NT2/D1 (cell line): ENCODE measurements at regions not wholly inside any gene's neighbourhood (a gene's known extent, or its start where the extent isn't known, plus 50 kb on each side); places are given as distances from the start of the nearest gene placed in this dataset.

Experiments
- DNase-seq: peaks from one replicate; pipeline ENCODE4 v3.0.0-alpha.2; 2011; ENCODE audit warnings: low read depth, low spot score
- H3K27me3 ChIP-seq: 2 replicates; pipeline ENCODE4 v1.6.0; 2011; ENCODE audit warnings: mild to moderate bottlenecking; ENCODE audit not compliant: insufficient read length, insufficient read depth
- H3K36me3 ChIP-seq: 2 replicates; pipeline ENCODE4 v1.6.1; 2011; ENCODE audit warnings: mild to moderate bottlenecking, low read length, mixed read lengths; ENCODE audit not compliant: insufficient read depth, insufficient read length
- H3K4me1 ChIP-seq: 2 replicates; pipeline ENCODE4 v1.5.1; 2011; ENCODE audit not compliant: insufficient read depth, insufficient read length
- H3K4me3 ChIP-seq: 2 replicates; pipeline ENCODE4 v1.5.1; 2011; ENCODE audit warnings: low read depth; ENCODE audit not compliant: insufficient read length
- H3K9ac ChIP-seq: 2 replicates; pipeline ENCODE4 v1.6.0; 2011; ENCODE audit warnings: low read depth; ENCODE audit not compliant: insufficient read length
- H3K9me3 ChIP-seq: 2 replicates; pipeline ENCODE4 v1.5.1; 2011; ENCODE audit warnings: mild to moderate bottlenecking, low read length; ENCODE audit not compliant: insufficient read depth
- SUZ12 ChIP-seq: IDR thresholded peaks from 2 replicates; pipeline ENCODE4 v1.6.1; 2011; ENCODE audit not compliant: insufficient read length, insufficient read depth; ENCODE audit errors: extremely low read depth
- YY1 ChIP-seq: IDR thresholded peaks from 2 replicates; pipeline ENCODE4 v1.6.1; 2011; ENCODE audit not compliant: insufficient read length, insufficient read depth
- ZNF274 ChIP-seq: IDR thresholded peaks from 2 replicates; pipeline ENCODE4 v1.6.1; 2011; ENCODE audit warnings: mild to moderate bottlenecking, low read depth, low read length

- no peak for TF ChIP-seq ZNF274
- DNase-seq: no peak
- Histone ChIP-seq H3K4me3 (no peak overlapping the region), H3K9ac (no peak overlapping the region), H3K9me3 (no peaks in the 10 kb centered on the region), H3K4me1 (no peaks in the 10 kb centered on the region), H3K27me3 (no peaks in the 10 kb centered on the region), H3K36me3 (no peaks in the 10 kb centered on the region)
These were observed 138.6 kb upstream of the POGK start for GRCh38 chr1:166700696-166701095.

GRCh38 chr1:166701603-166702100 lies 137.6 kb upstream of the POGK start:
- DNase-seq: no peak
- no peaks in the 10 kb centered on the region for H3K4me1 ChIP-seq
- H3K36me3 ChIP-seq: no peaks in the 10 kb centered on the region
- H3K27me3 ChIP-seq: no peaks in the 10 kb centered on the region
- H3K9me3 ChIP-seq: no peaks in the 10 kb centered on the region
- no peak for TF ChIP-seq SUZ12
- no peak for TF ChIP-seq YY1
- no peak overlapping the region for H3K4me3 ChIP-seq
- H3K9ac ChIP-seq: no peak overlapping the region

- no peak for DNase-seq
- Histone ChIP-seq H3K9ac (no peak overlapping the region), H3K4me1 (no peaks in the 10 kb centered on the region), H3K27me3 (no peaks in the 10 kb centered on the region), H3K4me3 (no peak overlapping the region), H3K9me3 (no peaks in the 10 kb centered on the region), H3K36me3 (no peaks in the 10 kb centered on the region)
- TF ChIP-seq ZNF274: no peak
- no peak for TF ChIP-seq SUZ12
- TF ChIP-seq YY1: no peak
These were observed 136.1 kb upstream of the POGK start for GRCh38 chr1:166703141-166703540.

GRCh38 chr1:166703726-166704462 lies 135.4 kb upstream of the POGK start:
- no peaks in the 10 kb centered on the region for H3K4me1 ChIP-seq
- no peak for DNase-seq
- no peaks in the 10 kb centered on the region for H3K36me3 ChIP-seq
- no peaks in the 10 kb centered on the region for H3K9me3 ChIP-seq
- H3K9ac ChIP-seq: no peak overlapping the region
- H3K4me3 ChIP-seq: no peak overlapping the region
- TF ChIP-seq YY1: no peak
- TF ChIP-seq SUZ12: no peak
- no peak for TF ChIP-seq ZNF274
- no peaks in the 10 kb centered on the region for H3K27me3 ChIP-seq

- TF ChIP-seq ZNF274 (no peak), SUZ12 (no peak)
- no peaks in the 10 kb centered on the region for H3K27me3 ChIP-seq
- H3K4me1 ChIP-seq: no peaks in the 10 kb centered on the region
- H3K36me3 ChIP-seq: no peaks in the 10 kb centered on the region
- no peak overlapping the region for H3K9ac ChIP-seq
- no peak overlapping the region for H3K4me3 ChIP-seq
- no peak for DNase-seq
- H3K9me3 ChIP-seq: no peaks in the 10 kb centered on the region
These were observed 133.6 kb upstream of the POGK start for GRCh38 chr1:166705376-166706289.

GRCh38 chr1:166716620-166717019 lies 122.7 kb upstream of the POGK start:
- Histone ChIP-seq H3K9me3 (peaks cover 30% of the 10 kb centered on the region), H3K36me3 (no peaks in the 10 kb centered on the region), H3K9ac (no peak overlapping the region), H3K4me1 (no peaks in the 10 kb centered on the region), H3K4me3 (no peak overlapping the region), H3K27me3 (no peaks in the 10 kb centered on the region)
- TF ChIP-seq ZNF274: no peak
- TF ChIP-seq YY1: no peak
- no peak for TF ChIP-seq SUZ12
- no peak for DNase-seq

GRCh38 chr1:166721145-166721544 lies 118.1 kb upstream of the POGK start:
- no peaks in the 10 kb centered on the region for H3K36me3 ChIP-seq
- DNase-seq: peak; percentile 28
- no peaks in the 10 kb centered on the region for H3K4me1 ChIP-seq
- H3K9me3 ChIP-seq: peaks cover 54% of the 10 kb centered on the region
- TF ChIP-seq ZNF274 (no peak), YY1 (no peak), SUZ12 (no peak)
- no peaks in the 10 kb centered on the region for H3K27me3 ChIP-seq
- H3K9ac ChIP-seq: no peak overlapping the region
- no peak overlapping the region for H3K4me3 ChIP-seq
